CD4-positive, alpha-beta memory T cell (primary cell): ENCODE measurements at regions not wholly inside any gene's neighbourhood (a gene's known extent, or its start where the extent isn't known, plus 50 kb on each side); places are given as distances from the start of the nearest gene placed in this dataset.

Experiments
- CTCF ChIA-PET: fragments of 350-600 bp; sonication (Branson Sonifier 250); formaldehyde crosslinking; loops from one replicate; lab custom pipeline; 2021; ENCODE audit warnings: inconsistent platforms; ENCODE audit not compliant: partially characterized antibody; lab: Charles Lee
- POLR2A ChIA-PET: fragments of 350-600 bp; sonication (Branson Sonifier 250); formaldehyde crosslinking; loops from one replicate; lab custom pipeline; 2021; ENCODE audit not compliant: partially characterized antibody; lab: Charles Lee
- DNase-seq, 5 donors: peaks; one replicate each; pipeline versions ENCODE4 v3.0.0 to v3.0.0-alpha.2; 2020 to 2022; ENCODE audit warnings: mixed read lengths in 1 of 5
- H3K27ac ChIP-seq: one replicate; pipeline ENCODE4 v1.7.0; 2013; ENCODE audit warnings: low read depth, low read length
- H3K27me3 ChIP-seq: 2 replicates; pipeline ENCODE4 v1.7.0; 2013; ENCODE audit warnings: mild to moderate bottlenecking, low read length, moderate library complexity; ENCODE audit not compliant: insufficient read depth
- H3K36me3 ChIP-seq: 2 replicates; pipeline ENCODE4 v1.7.0; 2013; ENCODE audit warnings: mild to moderate bottlenecking, low read length, moderate library complexity; ENCODE audit not compliant: insufficient read depth
- H3K4me1 ChIP-seq: 2 replicates; pipeline ENCODE4 v1.7.0; 2013; ENCODE audit warnings: mild to moderate bottlenecking, low read length, moderate library complexity; ENCODE audit not compliant: insufficient read depth
- H3K4me3 ChIP-seq, 2 donors: one replicate each; pipeline ENCODE4 v1.7.0; 2013; ENCODE audit warnings: low read length in 2 of 2, mild to moderate bottlenecking in 1 of 2
- H3K9me3 ChIP-seq, 2 donors: one replicate each; pipeline ENCODE4 v1.7.0; 2013; ENCODE audit warnings: low read length in 2 of 2, control low read depth in 1 of 2; ENCODE audit not compliant: control insufficient read depth in 1 of 2
- H3K27ac Mint-ChIP-seq, 7 donors: one replicate each; pipeline ENCODE4 v1.8.0; 2020 to 2021; ENCODE audit warnings: mixed read lengths in 7 of 7, mild to moderate bottlenecking in 6 of 7, inconsistent platforms in 3 of 7, moderate library complexity in 3 of 7
- H3K27me3 Mint-ChIP-seq, 2 donors: one replicate each; pipeline ENCODE4 v1.8.0; 2020 to 2021; ENCODE audit warnings: mixed read lengths in 2 of 2
- H3K36me3 Mint-ChIP-seq, 2 donors: one replicate each; pipeline ENCODE4 v1.8.0; 2020 to 2021; ENCODE audit warnings: mixed read lengths in 2 of 2, inconsistent platforms in 1 of 2, mild to moderate bottlenecking in 1 of 2
- H3K4me1 Mint-ChIP-seq, 4 donors: one replicate each; pipeline ENCODE4 v1.8.0; 2020 to 2021; ENCODE audit warnings: mixed read lengths in 4 of 4, mild to moderate bottlenecking in 1 of 4
- H3K4me3 Mint-ChIP-seq, 8 donors: one replicate each; pipeline ENCODE4 v1.8.0; 2020 to 2021; ENCODE audit warnings: mixed read lengths in 8 of 8, mild to moderate bottlenecking in 7 of 8, moderate library complexity in 6 of 8, inconsistent platforms in 3 of 8
- H3K9me3 Mint-ChIP-seq, 8 donors: one replicate each; pipeline ENCODE4 v1.8.0; 2020 to 2021; ENCODE audit warnings: mixed read lengths in 8 of 8, mild to moderate bottlenecking in 5 of 8, inconsistent platforms in 3 of 8, moderate library complexity in 1 of 8
- intact Hi-C: fragments of 100-400 bp; cut with micrococcal nuclease; formaldehyde crosslinking; loops from one replicate; pipeline ENCODE4 v1.15.1; 2023

DNA sequence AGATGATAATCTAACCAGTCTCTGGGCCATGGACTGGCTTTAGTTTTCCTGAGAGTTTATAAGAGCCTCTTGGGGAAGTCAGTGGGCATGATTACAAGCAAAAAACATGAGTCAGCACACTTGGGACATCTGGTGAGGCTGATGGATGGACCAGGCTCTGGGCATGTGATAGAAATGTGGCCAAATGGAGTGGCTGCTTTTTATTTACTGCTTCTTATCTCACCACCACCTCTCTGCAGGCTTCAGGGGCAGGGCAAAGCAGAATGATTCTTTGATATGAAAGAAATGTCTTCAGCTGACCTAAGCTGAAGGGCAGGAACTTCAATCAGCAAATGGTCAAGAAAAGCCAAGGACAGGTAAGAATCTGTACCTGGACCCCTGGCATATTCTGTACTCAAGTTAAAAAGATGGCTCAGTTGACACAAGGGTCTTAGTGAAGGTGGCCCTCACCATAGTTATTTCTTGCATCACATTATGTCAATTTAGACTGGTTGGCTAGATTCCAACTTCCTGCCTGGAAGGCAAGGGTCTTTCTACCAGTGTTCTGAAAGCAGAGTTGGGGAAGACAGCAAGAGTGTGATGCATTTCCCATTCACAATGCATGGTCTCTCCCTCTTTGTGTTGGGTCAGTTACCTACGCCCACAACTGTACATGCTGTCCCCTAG is 162.8 kb downstream of the FASLG start:
- Mint-ChIP-seq H3K4me3 (no peak overlapping the region), H3K36me3 (no peaks in the 10 kb centered on the region), H3K27me3 (no peaks in the 10 kb centered on the region), H3K4me1 (peaks cover 14 to 24% (median 19%) of the 10 kb centered on the region in 4 donors), H3K9me3 (no peaks in the 10 kb centered on the region), H3K27ac (no peak overlapping the region)
- intact Hi-C loops = loop anchor here (10.0 kb wide), 2 partner anchors 233 to 273 kb away; partner anchors contain the start of gene TNFSF18
- Histone ChIP-seq H3K36me3 (no peaks in the 10 kb centered on the region), H3K27ac (no peak overlapping the region), H3K27me3 (no peaks in the 10 kb centered on the region), H3K4me3 (no peak overlapping the region), H3K4me1 (peaks cover 30% of the 10 kb centered on the region), H3K9me3 (no peaks in the 10 kb centered on the region)
- ChIA-PET CTCF (interaction anchor here (0.7 to 8.4 kb wide), 2 partner anchors 77 to 381 kb away, joined by 4 to 205 read pairs; partner anchors contain the start of gene TNFSF4), POLR2A (no interaction called here)
- DNase-seq = no peak

GRCh38 chr1:172822886-172823285 is 164.0 kb downstream of the FASLG start:
- intact Hi-C loops = loop anchor here (10.0 kb wide), 2 partner anchors 232 to 272 kb away; partner anchors contain the start of gene TNFSF18
- Mint-ChIP-seq H3K4me3 (no peak overlapping the region), H3K27ac (peak overlapping the region in 1 of 7 donors; percentile 16), H3K27me3 (no peaks in the 10 kb centered on the region), H3K4me1 (peaks cover 12 to 20% (median 19%) of the 10 kb centered on the region in 4 donors), H3K9me3 (no peaks in the 10 kb centered on the region), H3K36me3 (no peaks in the 10 kb centered on the region)
- H3K27me3 ChIP-seq = no peaks in the 10 kb centered on the region
- CTCF ChIA-PET = interaction anchor here (0.7 to 8.4 kb wide), 4 partner anchors 13 to 380 kb away, joined by 3 to 205 read pairs (median 4); partner anchors contain the start of gene TNFSF4
- H3K9me3 ChIP-seq = no peaks in the 10 kb centered on the region
- H3K4me3 ChIP-seq = no peak overlapping the region
- POLR2A ChIA-PET = no interaction called here
- no peak for DNase-seq
- H3K27ac ChIP-seq = no peak overlapping the region
- peaks cover 40% of the 10 kb centered on the region for H3K4me1 ChIP-seq
- no peaks in the 10 kb centered on the region for H3K36me3 ChIP-seq

- H3K27me3 ChIP-seq = no peaks in the 10 kb centered on the region
- no peaks in the 10 kb centered on the region for H3K36me3 ChIP-seq
- no peaks in the 10 kb centered on the region for H3K9me3 ChIP-seq
- no peak overlapping the region for H3K4me3 Mint-ChIP-seq
- intact Hi-C loops = loop anchor here (10.0 kb wide), 2 partner anchors 231 to 271 kb away; partner anchors contain the start of gene TNFSF18
- no peak overlapping the region for H3K4me3 ChIP-seq
- DNase-seq = no peak
- no peaks in the 10 kb centered on the region for H3K9me3 Mint-ChIP-seq
- POLR2A ChIA-PET = no interaction called here
- CTCF ChIA-PET = interaction anchor here (1.4 to 8.4 kb wide), 2 partner anchors 14 to 380 kb away, joined by 3 to 205 read pairs; partner anchors contain the start of gene TNFSF4
- H3K27me3 Mint-ChIP-seq = no peaks in the 10 kb centered on the region
- peak overlapping the region in 1 of 7 donors; percentile 28 for H3K27ac Mint-ChIP-seq
- H3K36me3 Mint-ChIP-seq = no peaks in the 10 kb centered on the region
- peaks cover 9 to 19% (median 16%) of the 10 kb centered on the region in 4 donors for H3K4me1 Mint-ChIP-seq
- H3K27ac ChIP-seq = no peak overlapping the region
- peaks cover 39% of the 10 kb centered on the region for H3K4me1 ChIP-seq
Observed at GRCh38 chr1:172823534-172823933, 164.6 kb downstream of the FASLG start.

DNA sequence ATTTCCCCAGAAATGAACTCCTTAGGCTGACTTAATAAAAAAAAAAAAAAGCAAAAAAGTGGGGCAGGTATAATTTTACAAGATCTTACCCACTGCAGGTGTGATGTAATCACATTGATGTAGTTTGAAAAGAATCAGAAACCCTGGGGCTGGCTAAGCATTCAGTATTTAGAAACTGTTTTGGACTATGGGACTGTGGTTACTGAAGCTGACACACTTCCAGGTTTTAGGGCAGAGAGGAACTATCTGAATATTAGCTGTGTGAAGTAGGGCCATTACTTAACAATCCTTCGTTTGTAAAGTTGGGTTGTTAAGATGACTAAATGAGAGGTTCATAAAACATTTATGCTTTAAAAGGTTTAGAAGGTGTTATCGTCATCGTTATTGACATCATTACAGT is 165.3 kb downstream of the FASLG start:
- no peak overlapping the region for H3K4me3 Mint-ChIP-seq
- no peak overlapping the region for H3K4me3 ChIP-seq
- H3K27me3 Mint-ChIP-seq = no peaks in the 10 kb centered on the region
- ChIA-PET CTCF (interaction anchor here (1.0 to 8.4 kb wide), 6 partner anchors 14 to 606 kb away, joined by 3 to 205 read pairs (median 10); partner anchors contain the start of gene TNFSF4), POLR2A (no interaction called here)
- no peak overlapping the region for H3K27ac Mint-ChIP-seq
- no peaks in the 10 kb centered on the region for H3K36me3 Mint-ChIP-seq
- intact Hi-C loops = loop anchor here (10.0 kb wide), 2 partner anchors 231 to 271 kb away; partner anchors contain the start of gene TNFSF18
- H3K4me1 Mint-ChIP-seq = peaks cover 4 to 14% (median 10%) of the 10 kb centered on the region in 4 donors
- DNase-seq = no peak
- H3K36me3 ChIP-seq = no peaks in the 10 kb centered on the region
- peaks cover 32% of the 10 kb centered on the region for H3K4me1 ChIP-seq
- H3K9me3 ChIP-seq = no peaks in the 10 kb centered on the region
- H3K9me3 Mint-ChIP-seq = no peaks in the 10 kb centered on the region
- H3K27me3 ChIP-seq = no peaks in the 10 kb centered on the region
- H3K27ac ChIP-seq = no peak overlapping the region

GRCh38 chr1:172826096-172826741 is 167.3 kb downstream of the FASLG start:
- peak in 1 of 5 donors; percentile 15 for DNase-seq
- Histone ChIP-seq H3K4me1 (peaks cover 24% of the 10 kb centered on the region), H3K27ac (no peak overlapping the region), H3K36me3 (no peaks in the 10 kb centered on the region), H3K4me3 (no peak overlapping the region), H3K9me3 (no peaks in the 10 kb centered on the region), H3K27me3 (no peaks in the 10 kb centered on the region)
- Mint-ChIP-seq H3K4me1 (no peaks in the 10 kb centered on the region), H3K9me3 (peaks cover 0 to 4% (median 0%) of the 10 kb centered on the region in 8 donors), H3K27ac (no peak overlapping the region), H3K36me3 (no peaks in the 10 kb centered on the region), H3K27me3 (no peaks in the 10 kb centered on the region), H3K4me3 (no peak overlapping the region)
- ChIA-PET POLR2A (interaction anchor here (0.9 to 2.1 kb wide), 7 partner anchors 12 to 380 kb away, joined by 3 to 10 read pairs (median 5); partner anchors contain the start of gene TNFSF4), CTCF (interaction anchor here (0.9 to 8.4 kb wide), 26 partner anchors 9 to 604 kb away, joined by 3 to 205 read pairs (median 5); partner anchors contain the start of gene TNFSF4)
- intact Hi-C loops = loop anchor here (1.0 to 10.0 kb wide), 7 partner anchors 41 to 594 kb away; partner anchors contain the start of gene TNFSF18

GRCh38 chr1:172827301-172827700 is 168.4 kb downstream of the FASLG start:
- H3K9me3 ChIP-seq = no peaks in the 10 kb centered on the region
- peaks cover 0 to 4% (median 0%) of the 10 kb centered on the region in 8 donors for H3K9me3 Mint-ChIP-seq
- H3K27ac Mint-ChIP-seq = no peak overlapping the region
- no peak for DNase-seq
- peaks cover 24% of the 10 kb centered on the region for H3K4me1 ChIP-seq
- no peak overlapping the region for H3K4me3 Mint-ChIP-seq
- H3K4me1 Mint-ChIP-seq = peaks cover 0 to 5% (median 1%) of the 10 kb centered on the region in 4 donors
- no peaks in the 10 kb centered on the region for H3K36me3 ChIP-seq
- intact Hi-C loops = loop anchor here (2.0 to 10.0 kb wide), 5 partner anchors 40 to 268 kb away; partner anchors contain the start of gene TNFSF18
- ChIA-PET POLR2A (interaction anchor here (1.0 to 1.1 kb wide), 3 partner anchors 12 to 374 kb away, joined by 3 to 4 read pairs (median 3); no protein-coding TSS in a partner anchor), CTCF (interaction anchor here (0.9 to 8.4 kb wide), 12 partner anchors 10 to 998 kb away, joined by 3 to 205 read pairs (median 9); partner anchors contain the start of gene TNFSF4)
- no peaks in the 10 kb centered on the region for H3K27me3 Mint-ChIP-seq
- H3K36me3 Mint-ChIP-seq = no peaks in the 10 kb centered on the region
- no peak overlapping the region for H3K4me3 ChIP-seq
- no peak overlapping the region for H3K27ac ChIP-seq
- no peaks in the 10 kb centered on the region for H3K27me3 ChIP-seq
